ENCODE measurements at regions not wholly inside any gene's neighbourhood (a gene's known extent, or its start where the extent isn't known, plus 50 kb on each side); places are given as distances from the start of the nearest gene placed in this dataset.
A peak's percentile ranks its signal among the peaks of the same experiment; 100 is the strongest.

DNA sequence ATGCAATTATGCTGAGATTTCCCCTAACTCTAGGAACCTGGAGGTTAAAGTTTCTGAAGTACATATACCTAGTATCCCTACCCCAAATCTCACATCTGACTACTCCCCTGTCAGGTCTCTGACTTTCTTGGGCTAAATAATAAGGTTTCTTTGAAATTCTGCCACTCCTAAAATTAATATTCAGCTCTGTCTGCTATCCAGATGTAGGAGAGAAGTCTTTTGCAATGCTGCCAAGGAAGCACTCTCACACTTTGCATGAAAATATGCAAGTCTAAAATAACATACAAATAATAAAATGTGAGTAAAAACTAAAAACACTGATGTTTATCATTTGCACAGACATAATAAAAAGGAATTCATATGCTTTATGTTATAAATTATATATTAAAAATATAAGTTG lies 196.9 kb upstream of the LRFN5 start:
- Histone ChIP-seq H3K4me3 (ENCODE audit: low read depth, low read length) (no peak overlapping the region), H3K9me3 (ENCODE audit: control insufficient read depth, insufficient read depth, low read length) (no peaks in the 10 kb centered on the region), H3K9ac (ENCODE audit: low read depth, low read length) (no peak overlapping the region), H3K36me3 (ENCODE audit: control insufficient read depth, insufficient read depth, low read length) (no peaks in the 10 kb centered on the region), H3K27me3 (ENCODE audit: control insufficient read depth, insufficient read depth, low read length) (no peaks in the 10 kb centered on the region), H3K4me1 (ENCODE audit: control insufficient read depth, insufficient read depth, low read length) (no peaks in the 10 kb centered on the region), H3K27ac (ENCODE audit: low read depth, low read length) (no peak overlapping the region)

GRCh38 chr14:41404126-41404525 lies 202.6 kb upstream of the LRFN5 start:
- Histone ChIP-seq H3K27ac (ENCODE audit: low read depth, low read length) (peak overlapping the region; percentile 75), H3K4me1 (ENCODE audit: control insufficient read depth, insufficient read depth, low read length) (peaks cover 33% of the 10 kb centered on the region), H3K9ac (ENCODE audit: low read depth, low read length) (no peak overlapping the region), H3K4me3 (ENCODE audit: low read depth, low read length) (no peak overlapping the region), H3K36me3 (ENCODE audit: control insufficient read depth, insufficient read depth, low read length) (no peaks in the 10 kb centered on the region), H3K9me3 (ENCODE audit: control insufficient read depth, insufficient read depth, low read length) (no peaks in the 10 kb centered on the region), H3K27me3 (ENCODE audit: control insufficient read depth, insufficient read depth, low read length) (peaks cover 10% of the 10 kb centered on the region)

DNA sequence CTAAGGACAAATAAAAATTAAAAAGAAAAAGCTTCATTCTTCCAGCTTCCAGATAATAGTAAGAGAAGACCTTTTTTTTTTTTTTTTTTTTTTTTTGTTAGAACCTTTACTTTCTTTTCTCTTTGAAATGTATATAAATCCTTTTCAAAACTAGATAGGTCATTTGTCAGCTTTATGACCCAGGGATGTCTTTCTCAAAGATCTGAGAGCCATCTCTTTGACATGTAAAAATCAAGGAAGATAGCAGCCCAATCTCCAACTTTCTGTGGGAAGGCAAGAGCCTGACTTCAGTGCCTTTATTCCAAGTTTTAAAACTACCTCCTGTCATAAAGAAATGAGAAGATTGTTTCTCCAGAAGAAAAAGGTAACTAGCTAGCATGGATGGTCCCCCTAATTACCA lies 203.3 kb upstream of the LRFN5 start:
- H3K9me3 ChIP-seq (ENCODE audit: control insufficient read depth, insufficient read depth, low read length), result no peaks in the 10 kb centered on the region
- H3K27me3 ChIP-seq (ENCODE audit: control insufficient read depth, insufficient read depth, low read length), result peaks cover 10% of the 10 kb centered on the region
- no peaks in the 10 kb centered on the region for H3K36me3 ChIP-seq (ENCODE audit: control insufficient read depth, insufficient read depth, low read length)
- peaks cover 33% of the 10 kb centered on the region for H3K4me1 ChIP-seq (ENCODE audit: control insufficient read depth, insufficient read depth, low read length)
- peak overlapping the region; percentile 75 for H3K27ac ChIP-seq (ENCODE audit: low read depth, low read length)
- peak overlapping the region; percentile 18; the same call in 1 of the 2 replicates for H3K4me3 ChIP-seq (ENCODE audit: low read depth, low read length)
- H3K9ac ChIP-seq (ENCODE audit: low read depth, low read length), result no peak overlapping the region

DNA sequence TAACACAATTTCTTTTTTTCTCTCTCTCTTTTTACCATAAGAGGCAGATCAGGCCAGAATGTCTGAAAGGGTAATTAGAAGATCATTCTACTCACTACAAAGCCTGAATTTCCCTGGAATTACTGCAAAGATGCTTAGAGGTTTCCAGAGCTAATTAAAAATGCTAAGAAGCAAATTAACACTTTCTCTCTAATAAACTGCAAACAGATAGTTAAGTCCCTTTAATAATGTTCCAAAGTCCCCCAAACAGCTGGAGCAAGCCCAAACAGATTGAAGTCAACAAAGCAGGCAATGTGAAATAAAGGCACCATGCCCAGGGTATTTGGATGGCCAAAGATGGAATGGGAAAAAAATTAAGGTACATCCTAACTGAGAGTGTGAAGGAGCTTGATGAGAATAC lies 208.8 kb upstream of the LRFN5 start:
- Histone ChIP-seq H3K27me3 (ENCODE audit: control insufficient read depth, insufficient read depth, low read length) (no peaks in the 10 kb centered on the region), H3K36me3 (ENCODE audit: control insufficient read depth, insufficient read depth, low read length) (no peaks in the 10 kb centered on the region), H3K4me3 (ENCODE audit: low read depth, low read length) (no peak overlapping the region), H3K4me1 (ENCODE audit: control insufficient read depth, insufficient read depth, low read length) (peaks cover 28% of the 10 kb centered on the region), H3K9ac (ENCODE audit: low read depth, low read length) (no peak overlapping the region), H3K27ac (ENCODE audit: low read depth, low read length) (peak overlapping the region; percentile 4), H3K9me3 (ENCODE audit: control insufficient read depth, insufficient read depth, low read length) (no peaks in the 10 kb centered on the region)

DNA sequence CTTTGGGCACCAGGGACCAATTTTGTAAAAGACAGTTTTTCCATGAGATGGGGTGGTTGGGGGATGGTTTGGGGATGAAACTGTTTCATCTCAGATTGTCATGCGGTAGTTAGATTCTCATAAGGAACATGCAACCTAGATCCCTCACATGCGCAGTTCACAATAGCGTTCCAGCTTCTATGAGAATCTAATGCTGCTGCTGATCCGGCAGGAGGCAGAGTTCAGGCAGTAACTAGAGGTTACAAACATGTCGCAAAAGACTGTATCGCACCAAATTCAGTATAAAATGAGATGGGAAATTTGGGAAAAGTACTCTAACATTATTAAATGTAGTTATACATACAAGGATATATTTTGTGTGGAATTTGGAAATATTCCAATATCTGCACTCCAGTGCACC lies 213.2 kb upstream of the LRFN5 start:
- no peaks in the 10 kb centered on the region for H3K36me3 ChIP-seq (ENCODE audit: control insufficient read depth, insufficient read depth, low read length)
- no peak overlapping the region for H3K9ac ChIP-seq (ENCODE audit: low read depth, low read length)

DNA sequence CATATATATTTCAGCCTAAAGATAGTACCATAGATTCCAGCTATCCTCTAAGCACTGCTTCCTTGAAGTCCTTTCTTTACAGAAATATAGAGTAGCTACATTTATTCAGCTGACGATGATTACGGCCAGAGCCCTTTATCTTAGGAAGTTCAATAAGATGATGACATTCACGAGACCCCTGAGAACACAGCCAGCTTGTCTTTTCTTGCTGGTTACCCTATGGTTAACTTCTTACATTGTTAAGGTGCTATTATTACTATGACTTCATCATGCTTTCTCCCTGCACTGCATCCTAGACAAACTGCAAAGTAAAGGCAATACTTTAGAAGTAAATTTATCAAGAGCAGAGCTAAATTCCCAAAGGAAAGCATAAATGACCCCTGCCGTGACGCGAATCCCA lies 214.4 kb upstream of the LRFN5 start:
- Histone ChIP-seq H3K9ac (ENCODE audit: low read depth, low read length) (no peak overlapping the region), H3K4me3 (ENCODE audit: low read depth, low read length) (no peak overlapping the region), H3K27ac (ENCODE audit: low read depth, low read length) (no peak overlapping the region), H3K36me3 (ENCODE audit: control insufficient read depth, insufficient read depth, low read length) (no peaks in the 10 kb centered on the region), H3K27me3 (ENCODE audit: control insufficient read depth, insufficient read depth, low read length) (no peaks in the 10 kb centered on the region), H3K4me1 (ENCODE audit: control insufficient read depth, insufficient read depth, low read length) (peaks cover 1% of the 10 kb centered on the region; the same call in 1 of the 2 replicates), H3K9me3 (ENCODE audit: control insufficient read depth, insufficient read depth, low read length) (no peaks in the 10 kb centered on the region)

More for the DNA sequence above, 213.2 kb upstream of the LRFN5 start:
- Histone ChIP-seq H3K27me3 (ENCODE audit: control insufficient read depth, insufficient read depth, low read length) (no peaks in the 10 kb centered on the region), H3K4me1 (ENCODE audit: control insufficient read depth, insufficient read depth, low read length) (peaks cover 11% of the 10 kb centered on the region), H3K4me3 (ENCODE audit: low read depth, low read length) (no peak overlapping the region), H3K9me3 (ENCODE audit: control insufficient read depth, insufficient read depth, low read length) (no peaks in the 10 kb centered on the region), H3K27ac (ENCODE audit: low read depth, low read length) (no peak overlapping the region)

GRCh38 chr14:41389355-41389754 lies 217.3 kb upstream of the LRFN5 start:
- no peak overlapping the region for H3K9ac ChIP-seq (ENCODE audit: low read depth, low read length)
- no peaks in the 10 kb centered on the region for H3K27me3 ChIP-seq (ENCODE audit: control insufficient read depth, insufficient read depth, low read length)
- H3K9me3 ChIP-seq (ENCODE audit: control insufficient read depth, insufficient read depth, low read length), result no peaks in the 10 kb centered on the region
- no peak overlapping the region for H3K27ac ChIP-seq (ENCODE audit: low read depth, low read length)
- H3K4me3 ChIP-seq (ENCODE audit: low read depth, low read length), result no peak overlapping the region
- no peaks in the 10 kb centered on the region for H3K4me1 ChIP-seq (ENCODE audit: control insufficient read depth, insufficient read depth, low read length)
- H3K36me3 ChIP-seq (ENCODE audit: control insufficient read depth, insufficient read depth, low read length), result no peaks in the 10 kb centered on the region

DNA sequence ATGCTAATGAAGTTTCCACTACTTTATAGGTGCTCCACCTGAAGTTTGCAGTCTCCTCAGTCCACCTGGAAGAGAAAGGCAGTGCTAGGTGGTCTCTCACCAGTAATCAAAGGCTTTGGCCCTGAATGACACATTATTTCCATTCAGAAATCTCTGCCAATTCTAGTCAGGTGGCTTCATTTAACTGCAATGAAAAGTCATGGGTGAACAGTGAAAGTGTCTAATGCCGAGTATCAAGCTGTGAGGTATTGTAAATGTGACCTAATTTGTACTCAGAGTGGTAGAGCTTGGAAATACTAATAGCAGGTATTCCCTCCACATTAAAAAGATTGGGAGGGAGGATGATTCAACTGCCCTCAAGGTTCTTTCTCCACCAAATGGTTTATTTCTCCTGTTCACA lies 220.9 kb upstream of the LRFN5 start:
- H3K9me3 ChIP-seq (ENCODE audit: control insufficient read depth, insufficient read depth, low read length), result no peaks in the 10 kb centered on the region
- H3K4me3 ChIP-seq (ENCODE audit: low read depth, low read length), result no peak overlapping the region
- H3K27ac ChIP-seq (ENCODE audit: low read depth, low read length), result no peak overlapping the region
- no peaks in the 10 kb centered on the region for H3K27me3 ChIP-seq (ENCODE audit: control insufficient read depth, insufficient read depth, low read length)
- H3K36me3 ChIP-seq (ENCODE audit: control insufficient read depth, insufficient read depth, low read length), result no peaks in the 10 kb centered on the region
- no peaks in the 10 kb centered on the region for H3K4me1 ChIP-seq (ENCODE audit: control insufficient read depth, insufficient read depth, low read length)
- H3K9ac ChIP-seq (ENCODE audit: low read depth, low read length), result no peak overlapping the region

DNA sequence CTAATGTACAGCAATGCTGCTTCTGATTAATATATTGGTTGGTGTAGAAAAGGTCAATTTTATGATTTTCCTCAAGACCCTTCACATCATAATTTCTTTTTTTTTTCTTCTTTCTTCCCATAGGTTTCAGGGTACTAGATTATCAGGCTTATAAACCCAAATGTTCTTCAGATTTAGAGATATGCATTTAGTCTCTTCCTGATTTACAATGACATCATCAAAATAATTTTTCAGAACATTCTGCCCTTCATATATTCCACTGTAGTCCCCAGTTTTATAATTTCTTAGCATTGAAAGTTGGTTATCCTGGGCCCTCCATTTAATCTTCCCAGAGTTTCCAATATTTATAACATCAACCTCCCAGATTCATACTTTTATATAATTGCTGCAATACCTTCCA lies 226.7 kb upstream of the LRFN5 start:
- H3K36me3 ChIP-seq (ENCODE audit: control insufficient read depth, insufficient read depth, low read length), result no peaks in the 10 kb centered on the region
- H3K27me3 ChIP-seq (ENCODE audit: control insufficient read depth, insufficient read depth, low read length), result no peaks in the 10 kb centered on the region
- H3K4me3 ChIP-seq (ENCODE audit: low read depth, low read length), result no peak overlapping the region
- H3K4me1 ChIP-seq (ENCODE audit: control insufficient read depth, insufficient read depth, low read length), result no peaks in the 10 kb centered on the region
- H3K9ac ChIP-seq (ENCODE audit: low read depth, low read length), result no peak overlapping the region
- no peak overlapping the region for H3K27ac ChIP-seq (ENCODE audit: low read depth, low read length)
- H3K9me3 ChIP-seq (ENCODE audit: control insufficient read depth, insufficient read depth, low read length), result no peaks in the 10 kb centered on the region

GRCh38 chr14:41378526-41378925 lies 228.2 kb upstream of the LRFN5 start:
- Histone ChIP-seq H3K27ac (ENCODE audit: low read depth, low read length) (no peak overlapping the region), H3K4me1 (ENCODE audit: control insufficient read depth, insufficient read depth, low read length) (no peaks in the 10 kb centered on the region), H3K27me3 (ENCODE audit: control insufficient read depth, insufficient read depth, low read length) (no peaks in the 10 kb centered on the region), H3K9me3 (ENCODE audit: control insufficient read depth, insufficient read depth, low read length) (no peaks in the 10 kb centered on the region), H3K4me3 (ENCODE audit: low read depth, low read length) (no peak overlapping the region), H3K9ac (ENCODE audit: low read depth, low read length) (no peak overlapping the region), H3K36me3 (ENCODE audit: control insufficient read depth, insufficient read depth, low read length) (no peaks in the 10 kb centered on the region)

DNA sequence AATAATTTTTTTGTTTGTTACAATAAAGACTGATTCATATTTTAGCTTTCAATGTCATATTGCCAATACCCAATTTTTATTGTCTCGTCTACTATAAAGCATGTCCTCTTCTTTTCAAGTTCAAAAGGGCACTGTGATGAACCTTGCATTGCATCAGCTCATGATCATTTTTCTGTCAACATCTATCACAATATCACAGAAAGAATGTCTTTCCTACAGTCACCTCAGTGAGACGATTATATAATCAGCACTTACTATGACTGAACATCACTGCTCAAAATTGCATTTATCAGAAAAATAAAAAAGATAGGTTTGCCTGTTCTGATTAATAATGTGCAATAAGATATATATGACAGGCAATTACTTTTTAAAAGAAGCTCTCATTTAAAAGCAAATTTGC lies 228.7 kb upstream of the LRFN5 start:
- Histone ChIP-seq H3K36me3 (ENCODE audit: control insufficient read depth, insufficient read depth, low read length) (no peaks in the 10 kb centered on the region), H3K9ac (ENCODE audit: low read depth, low read length) (no peak overlapping the region), H3K4me1 (ENCODE audit: control insufficient read depth, insufficient read depth, low read length) (no peaks in the 10 kb centered on the region), H3K27me3 (ENCODE audit: control insufficient read depth, insufficient read depth, low read length) (no peaks in the 10 kb centered on the region), H3K27ac (ENCODE audit: low read depth, low read length) (no peak overlapping the region), H3K4me3 (ENCODE audit: low read depth, low read length) (no peak overlapping the region), H3K9me3 (ENCODE audit: control insufficient read depth, insufficient read depth, low read length) (no peaks in the 10 kb centered on the region)

- Histone ChIP-seq H3K4me1 (ENCODE audit: control insufficient read depth, insufficient read depth, low read length) (no peaks in the 10 kb centered on the region), H3K27me3 (ENCODE audit: control insufficient read depth, insufficient read depth, low read length) (no peaks in the 10 kb centered on the region), H3K36me3 (ENCODE audit: control insufficient read depth, insufficient read depth, low read length) (no peaks in the 10 kb centered on the region), H3K9me3 (ENCODE audit: control insufficient read depth, insufficient read depth, low read length) (no peaks in the 10 kb centered on the region), H3K9ac (ENCODE audit: low read depth, low read length) (no peak overlapping the region), H3K27ac (ENCODE audit: low read depth, low read length) (no peak overlapping the region), H3K4me3 (ENCODE audit: low read depth, low read length) (no peak overlapping the region)
These were observed 232.6 kb upstream of the LRFN5 start for GRCh38 chr14:41374092-41374491.

Data from HUES48 (cell line).